ENCODE measurements at regions not wholly inside any gene's neighbourhood (a gene's known extent, or its start where the extent isn't known, plus 50 kb on each side); places are given as distances from the start of the nearest gene placed in this dataset.
A peak's percentile ranks its signal among the peaks of the same experiment; 100 is the strongest.

DNA sequence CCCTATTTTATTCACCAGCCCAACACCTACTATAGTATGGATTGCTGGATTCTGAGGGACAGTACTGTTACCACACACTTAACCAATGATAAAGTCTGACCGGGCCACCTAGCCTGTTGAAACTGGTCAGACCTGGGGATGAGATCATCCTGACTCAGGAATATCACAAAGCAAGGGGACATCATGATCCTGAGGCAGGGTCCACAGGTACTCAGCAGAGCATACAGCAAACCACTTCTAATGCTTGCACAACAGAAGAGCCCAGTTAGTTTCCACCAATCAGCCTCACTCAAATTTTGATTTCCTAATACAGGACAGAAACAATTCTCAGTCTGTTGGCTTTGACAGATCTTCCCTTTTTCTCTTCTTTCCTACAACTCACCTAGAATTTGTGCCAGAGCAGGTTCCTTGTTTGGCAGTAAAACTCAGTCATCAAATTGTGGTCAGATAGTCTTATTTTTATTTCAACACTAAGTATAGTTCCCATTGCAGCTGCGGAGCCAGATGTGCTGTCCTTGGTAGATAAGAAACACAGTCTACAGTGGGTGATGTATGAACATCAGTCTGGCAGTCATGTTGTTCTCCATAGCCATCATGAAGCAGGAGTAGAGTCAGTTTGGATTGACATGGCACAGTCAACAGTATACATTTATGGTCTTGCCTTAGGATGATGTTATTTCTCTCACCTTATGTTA is 90.1 kb upstream of the PRR23C start (continued):
- TF ChIP-seq POU5F1 (IDR thresholded peaks at IDR 0.05; ENCODE audit: borderline replicate concordance, low read depth, low read length, partially characterized antibody) (no peak), MYNN (IDR thresholded peaks at IDR 0.05) (no peak), MYNN (CRISPR knock-in tag; IDR thresholded peaks at IDR 0.05) (no peak), ZNF436 (CRISPR knock-in tag; IDR thresholded peaks at IDR 0.05) (no peak), CXXC5 (CRISPR knock-in tag; IDR thresholded peaks at IDR 0.05) (peak; percentile 34; the same call in 1 of the 2 replicates), ELF1 (tag; IDR thresholded peaks at IDR 0.05) (no peak), TFAM (CRISPR knock-in tag; conservative IDR thresholded peaks at IDR 0.05) (no peak), U2AF1 (optimal IDR thresholded peaks at IDR 0.05; ENCODE audit: low read depth, low read length) (no peak), HDAC2 (IDR thresholded peaks at IDR 0.05) (no peak), ZNF146 (CRISPR knock-in tag; IDR thresholded peaks at IDR 0.05; ENCODE audit: unreplicated experiment) (no peak), POLR3A (IDR thresholded peaks at IDR 0.05; ENCODE audit: borderline replicate concordance, extremely low read depth, insufficient read depth, insufficient read length) (no peak), JUND (IDR thresholded peaks at IDR 0.05; ENCODE audit: borderline replicate concordance, low read depth, low read length) (peak; percentile 72; the same call in 1 of the 2 replicates), JUND (tag; IDR thresholded peaks at IDR 0.05; ENCODE audit: borderline replicate concordance, low read depth, low read length) (no peak; the same call in none of the 3 replicates), STAT5A (IDR thresholded peaks at IDR 0.05; ENCODE audit: borderline replicate concordance, low read length) (peak; percentile 60; the same call in 1 of the 2 replicates), ZNF717 (CRISPR knock-in tag; IDR thresholded peaks at IDR 0.05) (no peak), ZNF263 (CRISPR knock-in tag; IDR thresholded peaks at IDR 0.05; ENCODE audit: borderline replicate concordance) (no peak), MCM5 (IDR thresholded peaks at IDR 0.05; ENCODE audit: low read depth) (no peak), NONO (IDR thresholded peaks at IDR 0.05; ENCODE audit: low read depth in 2 of 2, low read length in 1 of 2) (no peak), JUNB (CRISPR knock-in tag; conservative IDR thresholded peaks at IDR 0.05) (no peak), MAZ (CRISPR knock-in tag; conservative IDR thresholded peaks at IDR 0.05 in 1 of 2, IDR thresholded peaks at IDR 0.05 in 1 of 2) (peak in 1 of 2 experiments; percentile 41; a peak in 2 of 4 replicates), RBM25 (IDR thresholded peaks at IDR 0.05; ENCODE audit: low read depth, low read length, severe bottlenecking) (no peak)
- TF ChIP-seq, protein P1, sequence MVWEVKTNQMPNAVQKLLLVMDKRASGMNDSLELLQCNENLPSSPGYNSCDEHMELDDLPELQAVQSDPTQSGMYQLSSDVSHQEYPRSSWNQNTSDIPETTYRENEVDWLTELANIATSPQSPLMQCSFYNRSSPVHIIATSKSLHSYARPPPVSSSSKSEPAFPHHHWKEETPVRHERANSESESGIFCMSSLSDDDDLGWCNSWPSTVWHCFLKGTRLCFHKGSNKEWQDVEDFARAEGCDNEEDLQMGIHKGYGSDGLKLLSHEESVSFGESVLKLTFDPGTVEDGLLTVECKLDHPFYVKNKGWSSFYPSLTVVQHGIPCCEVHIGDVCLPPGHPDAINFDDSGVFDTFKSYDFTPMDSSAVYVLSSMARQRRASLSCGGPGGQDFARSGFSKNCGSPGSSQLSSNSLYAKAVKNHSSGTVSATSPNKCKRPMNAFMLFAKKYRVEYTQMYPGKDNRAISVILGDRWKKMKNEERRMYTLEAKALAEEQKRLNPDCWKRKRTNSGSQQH (CRISPR knock-in tag; IDR thresholded peaks at IDR 0.05) = no peak
- TF ChIP-seq, protein P2, sequence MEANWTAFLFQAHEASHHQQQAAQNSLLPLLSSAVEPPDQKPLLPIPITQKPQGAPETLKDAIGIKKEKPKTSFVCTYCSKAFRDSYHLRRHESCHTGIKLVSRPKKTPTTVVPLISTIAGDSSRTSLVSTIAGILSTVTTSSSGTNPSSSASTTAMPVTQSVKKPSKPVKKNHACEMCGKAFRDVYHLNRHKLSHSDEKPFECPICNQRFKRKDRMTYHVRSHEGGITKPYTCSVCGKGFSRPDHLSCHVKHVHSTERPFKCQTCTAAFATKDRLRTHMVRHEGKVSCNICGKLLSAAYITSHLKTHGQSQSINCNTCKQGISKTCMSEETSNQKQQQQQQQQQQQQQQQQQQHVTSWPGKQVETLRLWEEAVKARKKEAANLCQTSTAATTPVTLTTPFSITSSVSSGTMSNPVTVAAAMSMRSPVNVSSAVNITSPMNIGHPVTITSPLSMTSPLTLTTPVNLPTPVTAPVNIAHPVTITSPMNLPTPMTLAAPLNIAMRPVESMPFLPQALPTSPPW (CRISPR knock-in tag; IDR thresholded peaks at IDR 0.05) = peak; percentile 36
- TF ChIP-seq, protein P3, sequence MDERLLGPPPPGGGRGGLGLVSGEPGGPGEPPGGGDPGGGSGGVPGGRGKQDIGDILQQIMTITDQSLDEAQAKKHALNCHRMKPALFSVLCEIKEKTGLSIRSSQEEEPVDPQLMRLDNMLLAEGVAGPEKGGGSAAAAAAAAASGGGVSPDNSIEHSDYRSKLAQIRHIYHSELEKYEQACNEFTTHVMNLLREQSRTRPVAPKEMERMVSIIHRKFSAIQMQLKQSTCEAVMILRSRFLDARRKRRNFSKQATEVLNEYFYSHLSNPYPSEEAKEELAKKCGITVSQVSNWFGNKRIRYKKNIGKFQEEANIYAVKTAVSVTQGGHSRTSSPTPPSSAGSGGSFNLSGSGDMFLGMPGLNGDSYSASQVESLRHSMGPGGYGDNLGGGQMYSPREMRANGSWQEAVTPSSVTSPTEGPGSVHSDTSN (CRISPR knock-in tag; IDR thresholded peaks at IDR 0.05; ENCODE audit: low read depth) = no peak
- TF ChIP-seq, protein P3 (tag; conservative IDR thresholded peaks at IDR 0.05; ENCODE audit: low read depth) = no peak; the same call in 1 of the 2 replicates
